ENCODE measurements at regions not wholly inside any gene's neighbourhood (a gene's known extent, or its start where the extent isn't known, plus 50 kb on each side); places are given as distances from the start of the nearest gene placed in this dataset.

DNA sequence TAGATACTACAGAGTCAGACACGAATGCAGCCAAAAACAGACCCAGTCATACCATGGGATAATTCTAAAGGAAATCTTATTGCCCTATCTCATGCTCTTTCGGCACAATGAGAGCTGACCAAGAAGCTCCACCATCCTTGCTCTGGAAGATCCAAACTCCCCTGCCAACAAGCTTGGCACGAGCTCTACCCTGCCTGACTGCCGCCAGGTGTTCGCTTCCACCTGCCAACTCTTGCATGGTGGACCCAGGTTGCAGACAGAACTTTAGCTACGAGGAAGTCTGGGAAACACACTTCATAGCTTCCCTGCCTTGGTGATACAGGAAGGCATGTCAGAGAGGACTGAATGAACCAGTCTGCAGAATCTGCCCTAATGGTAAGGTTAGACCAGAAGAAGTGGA is 355.0 kb downstream of the DRD1 start:
- H3K4me1 ChIP-seq (ENCODE audit: insufficient read depth, low read length, severe bottlenecking) = no peaks in the 10 kb centered on the region
- H3K9me2 ChIP-seq (ENCODE audit: low read depth, low read length) = no peaks in the 10 kb centered on the region
- no peaks in the 10 kb centered on the region for H3K9me3 ChIP-seq (ENCODE audit: low read length)
- no peaks in the 10 kb centered on the region for H4K20me1 ChIP-seq (ENCODE audit: insufficient read depth, low read length)
- no peak overlapping the region for H3K9ac ChIP-seq (ENCODE audit: low read length)
- H3K4me2 ChIP-seq (ENCODE audit: low read length) = no peak overlapping the region
- H3K4me3 ChIP-seq (ENCODE audit: low read depth, low read length, poor library complexity, severe bottlenecking) = no peak overlapping the region
- H3K36me3 ChIP-seq (ENCODE audit: insufficient read depth, low read length) = no peaks in the 10 kb centered on the region
- H3K27me3 ChIP-seq (ENCODE audit: insufficient read depth, low read length) = no peaks in the 10 kb centered on the region
- H2AFZ ChIP-seq (ENCODE audit: low read length) = no peak overlapping the region
- H3K79me2 ChIP-seq (ENCODE audit: insufficient read depth, low read length) = no peaks in the 10 kb centered on the region
- no peaks in the 10 kb centered on the region for H3F3A ChIP-seq (ENCODE audit: insufficient read depth, low read length)
- H3K27ac ChIP-seq (ENCODE audit: low read depth, low read length, poor library complexity, severe bottlenecking) = no peak overlapping the region
- TF ChIP-seq, protein P1, sequence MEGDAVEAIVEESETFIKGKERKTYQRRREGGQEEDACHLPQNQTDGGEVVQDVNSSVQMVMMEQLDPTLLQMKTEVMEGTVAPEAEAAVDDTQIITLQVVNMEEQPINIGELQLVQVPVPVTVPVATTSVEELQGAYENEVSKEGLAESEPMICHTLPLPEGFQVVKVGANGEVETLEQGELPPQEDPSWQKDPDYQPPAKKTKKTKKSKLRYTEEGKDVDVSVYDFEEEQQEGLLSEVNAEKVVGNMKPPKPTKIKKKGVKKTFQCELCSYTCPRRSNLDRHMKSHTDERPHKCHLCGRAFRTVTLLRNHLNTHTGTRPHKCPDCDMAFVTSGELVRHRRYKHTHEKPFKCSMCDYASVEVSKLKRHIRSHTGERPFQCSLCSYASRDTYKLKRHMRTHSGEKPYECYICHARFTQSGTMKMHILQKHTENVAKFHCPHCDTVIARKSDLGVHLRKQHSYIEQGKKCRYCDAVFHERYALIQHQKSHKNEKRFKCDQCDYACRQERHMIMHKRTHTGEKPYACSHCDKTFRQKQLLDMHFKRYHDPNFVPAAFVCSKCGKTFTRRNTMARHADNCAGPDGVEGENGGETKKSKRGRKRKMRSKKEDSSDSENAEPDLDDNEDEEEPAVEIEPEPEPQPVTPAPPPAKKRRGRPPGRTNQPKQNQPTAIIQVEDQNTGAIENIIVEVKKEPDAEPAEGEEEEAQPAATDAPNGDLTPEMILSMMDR (IDR thresholded peaks at IDR 0.05; ENCODE audit: low read length) = no peak
- no peak for TF ChIP-seq EZH2 (IDR thresholded peaks at IDR 0.05; ENCODE audit: borderline replicate concordance, low read length)

DNA sequence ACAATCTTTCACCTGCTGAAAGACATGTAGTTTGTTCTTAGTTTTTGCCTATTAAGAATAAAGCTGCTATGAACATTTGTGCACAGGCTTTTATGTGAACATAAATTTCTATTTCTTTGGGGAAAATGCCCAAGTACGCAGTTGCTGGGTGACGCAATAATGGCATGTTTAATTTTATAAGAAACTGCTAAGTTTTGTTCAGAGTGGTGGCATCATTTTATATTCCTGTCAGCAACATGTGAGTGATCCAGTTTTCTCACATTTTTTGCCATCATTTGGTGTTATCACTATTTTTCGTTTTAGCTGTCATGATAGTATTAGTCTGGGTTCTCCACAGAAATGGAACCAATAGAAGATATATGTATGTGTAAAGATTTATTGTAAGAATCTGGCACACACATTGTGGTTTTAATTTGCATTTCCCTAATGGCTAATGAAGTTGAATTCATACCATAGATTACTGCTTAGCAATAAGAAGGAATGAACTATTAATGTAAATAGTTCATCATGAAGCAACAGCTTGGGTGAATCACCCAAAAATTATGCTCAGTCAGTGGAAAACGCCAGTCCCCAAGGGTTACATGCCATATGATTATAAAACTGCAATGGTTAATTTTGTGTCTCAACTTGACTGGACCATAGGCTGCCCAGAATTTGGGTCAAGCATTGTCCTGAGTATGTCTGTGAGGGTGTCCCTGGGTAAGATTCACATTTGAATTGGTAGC is 358.6 kb downstream of the MSX2 start:
- H3F3A ChIP-seq (ENCODE audit: insufficient read depth, low read length) = no peaks in the 10 kb centered on the region
- H3K79me2 ChIP-seq (ENCODE audit: insufficient read depth, low read length) = no peaks in the 10 kb centered on the region
- no peaks in the 10 kb centered on the region for H4K20me1 ChIP-seq (ENCODE audit: insufficient read depth, low read length)
- H2AFZ ChIP-seq (ENCODE audit: low read length) = no peak overlapping the region
- H3K9me2 ChIP-seq (ENCODE audit: low read depth, low read length) = no peaks in the 10 kb centered on the region
- TF ChIP-seq, protein P1 (IDR thresholded peaks at IDR 0.05; ENCODE audit: low read length) = no peak
- TF ChIP-seq EZH2 (IDR thresholded peaks at IDR 0.05; ENCODE audit: borderline replicate concordance, low read length) = no peak
- H3K36me3 ChIP-seq (ENCODE audit: insufficient read depth, low read length) = no peaks in the 10 kb centered on the region
- H3K9me3 ChIP-seq (ENCODE audit: low read length) = no peaks in the 10 kb centered on the region
- H3K9ac ChIP-seq (ENCODE audit: low read length) = no peak overlapping the region
- H3K4me3 ChIP-seq (ENCODE audit: low read depth, low read length, poor library complexity, severe bottlenecking) = no peak overlapping the region
- H3K4me1 ChIP-seq (ENCODE audit: insufficient read depth, low read length, severe bottlenecking) = no peaks in the 10 kb centered on the region
- H3K27me3 ChIP-seq (ENCODE audit: insufficient read depth, low read length) = no peaks in the 10 kb centered on the region
- no peak overlapping the region for H3K4me2 ChIP-seq (ENCODE audit: low read length)
- no peak overlapping the region for H3K27ac ChIP-seq (ENCODE audit: low read depth, low read length, poor library complexity, severe bottlenecking)

DNA sequence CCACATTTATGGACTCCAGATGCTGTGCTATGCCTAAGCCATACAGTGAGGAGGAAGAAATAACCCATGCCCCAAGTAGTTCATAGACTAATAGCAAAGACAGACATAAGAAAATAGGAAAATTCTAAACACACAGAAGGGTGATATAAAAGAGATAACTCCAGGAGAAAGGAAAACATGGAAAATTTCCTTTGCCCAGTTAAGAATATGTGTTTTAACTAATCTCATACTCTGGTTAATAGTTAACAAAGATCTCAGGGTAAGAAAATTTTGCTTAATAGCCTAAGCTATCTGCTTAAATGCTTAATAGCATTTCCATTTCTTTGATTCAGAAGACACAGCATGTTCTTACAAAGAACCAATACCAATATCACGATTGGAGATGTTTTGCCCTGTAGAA is 358.0 kb downstream of the MSX2 start:
- no peaks in the 10 kb centered on the region for H3F3A ChIP-seq (ENCODE audit: insufficient read depth, low read length)
- no peaks in the 10 kb centered on the region for H4K20me1 ChIP-seq (ENCODE audit: insufficient read depth, low read length)
- H3K27ac ChIP-seq (ENCODE audit: low read depth, low read length, poor library complexity, severe bottlenecking) = no peak overlapping the region
- H3K9me3 ChIP-seq (ENCODE audit: low read length) = no peaks in the 10 kb centered on the region
- no peaks in the 10 kb centered on the region for H3K36me3 ChIP-seq (ENCODE audit: insufficient read depth, low read length)
- H3K79me2 ChIP-seq (ENCODE audit: insufficient read depth, low read length) = no peaks in the 10 kb centered on the region
- H2AFZ ChIP-seq (ENCODE audit: low read length) = no peak overlapping the region
- H3K9ac ChIP-seq (ENCODE audit: low read length) = no peak overlapping the region
- no peaks in the 10 kb centered on the region for H3K9me2 ChIP-seq (ENCODE audit: low read depth, low read length)
- no peaks in the 10 kb centered on the region for H3K27me3 ChIP-seq (ENCODE audit: insufficient read depth, low read length)
- no peak overlapping the region for H3K4me2 ChIP-seq (ENCODE audit: low read length)
- H3K4me1 ChIP-seq (ENCODE audit: insufficient read depth, low read length, severe bottlenecking) = no peaks in the 10 kb centered on the region
- H3K4me3 ChIP-seq (ENCODE audit: low read depth, low read length, poor library complexity, severe bottlenecking) = no peak overlapping the region
- TF ChIP-seq, protein P1 (IDR thresholded peaks at IDR 0.05; ENCODE audit: low read length) = no peak
- no peak for TF ChIP-seq EZH2 (IDR thresholded peaks at IDR 0.05; ENCODE audit: borderline replicate concordance, low read length)

Measured in OCI-LY1 (cell line).